Stimulated activated CD8-positive, alpha-beta memory T cell treated with anti-CD3 and anti-CD28 coated beads, Interleukin-15, amount 100 ng/mL, for 1 hour (primary cell): ENCODE measurements at regions not wholly inside any gene's neighbourhood (a gene's known extent, or its start where the extent isn't known, plus 50 kb on each side); places are given as distances from the start of the nearest gene placed in this dataset.

Source experiments
- DNase-seq: peaks from one replicate; pipeline ENCODE4 v3.0.0-alpha.2; 2020; ENCODE audit warnings: low read depth

DNA sequence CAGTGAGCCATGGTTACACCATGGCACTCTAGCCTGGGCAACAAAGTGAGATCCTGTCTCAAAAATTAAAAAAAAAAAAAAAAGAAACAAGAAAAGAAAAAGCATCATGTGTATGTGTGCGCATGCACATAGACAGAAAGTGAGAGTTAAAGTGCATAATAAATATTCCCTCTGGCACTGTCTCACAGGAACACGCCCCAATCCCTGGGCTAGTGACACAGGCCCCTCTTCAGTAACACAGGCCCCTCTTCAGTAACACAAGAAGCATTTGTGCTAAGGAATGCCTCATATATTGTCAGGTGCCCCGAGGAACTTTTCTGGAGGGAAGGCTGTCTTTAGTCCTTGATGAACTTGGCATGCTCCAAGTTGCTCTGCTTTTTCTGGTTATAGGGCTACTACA, 57.5 kb downstream of the RPL27A start:
- no peak for DNase-seq

DNA sequence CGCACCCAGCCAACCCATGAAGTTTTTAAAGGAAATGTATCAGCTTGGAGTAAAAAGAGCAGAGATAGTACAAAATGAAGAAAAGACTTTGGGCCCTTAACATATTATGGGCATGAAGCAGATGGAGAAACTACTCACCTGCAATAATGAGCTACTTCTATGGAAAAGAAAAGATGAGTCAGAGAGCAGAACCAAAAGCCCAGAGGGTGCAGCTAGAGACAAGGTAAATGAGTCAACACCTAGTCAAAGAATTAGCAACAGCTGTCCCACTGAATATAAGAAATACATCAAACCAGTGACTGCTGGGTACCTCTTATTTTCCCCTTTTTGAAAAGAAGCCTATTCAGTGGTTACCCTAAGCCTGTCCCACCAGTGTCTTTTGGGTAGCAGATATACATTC, 61.8 kb downstream of the RPL27A start:
- no peak for DNase-seq

DNA sequence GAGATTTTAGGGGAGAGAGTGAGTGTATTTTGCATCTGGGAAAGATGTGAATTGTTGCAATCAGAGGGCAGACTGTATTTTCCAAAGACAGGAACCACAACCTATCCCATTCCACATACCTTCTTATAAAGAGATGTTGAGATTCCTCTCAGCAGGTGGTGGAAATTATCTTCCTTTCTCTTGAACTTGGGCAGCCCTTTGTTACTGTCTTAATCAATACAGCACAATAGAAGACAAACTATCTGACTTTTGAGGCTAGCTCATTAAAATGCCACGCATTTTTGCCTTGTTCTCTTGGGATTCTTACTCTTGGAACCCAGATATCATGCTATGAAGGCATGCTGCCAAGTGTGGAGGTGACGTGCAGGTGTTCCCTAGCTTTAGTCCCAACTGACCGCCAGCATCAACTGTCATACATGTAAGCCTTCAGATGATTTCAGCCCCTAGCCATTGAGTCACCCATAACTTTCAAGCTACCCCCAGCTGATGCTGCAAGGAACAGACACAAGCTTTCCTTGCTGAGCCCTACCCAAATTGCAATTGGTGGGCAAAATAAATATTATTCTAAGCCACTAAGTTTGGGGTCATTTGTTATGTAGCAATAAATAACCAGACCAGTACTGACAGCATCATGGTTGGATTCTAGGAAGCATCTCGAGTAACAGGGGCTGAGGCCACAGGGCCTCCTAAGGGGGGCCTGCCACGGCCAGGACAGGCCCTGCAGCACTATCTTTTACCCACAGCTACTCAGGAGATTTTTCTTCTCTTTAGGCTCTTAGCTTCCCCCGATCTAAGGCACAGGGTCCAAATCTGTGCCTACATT, 63.0 kb downstream of the RPL27A start:
- DNase-seq = no peak

DNA sequence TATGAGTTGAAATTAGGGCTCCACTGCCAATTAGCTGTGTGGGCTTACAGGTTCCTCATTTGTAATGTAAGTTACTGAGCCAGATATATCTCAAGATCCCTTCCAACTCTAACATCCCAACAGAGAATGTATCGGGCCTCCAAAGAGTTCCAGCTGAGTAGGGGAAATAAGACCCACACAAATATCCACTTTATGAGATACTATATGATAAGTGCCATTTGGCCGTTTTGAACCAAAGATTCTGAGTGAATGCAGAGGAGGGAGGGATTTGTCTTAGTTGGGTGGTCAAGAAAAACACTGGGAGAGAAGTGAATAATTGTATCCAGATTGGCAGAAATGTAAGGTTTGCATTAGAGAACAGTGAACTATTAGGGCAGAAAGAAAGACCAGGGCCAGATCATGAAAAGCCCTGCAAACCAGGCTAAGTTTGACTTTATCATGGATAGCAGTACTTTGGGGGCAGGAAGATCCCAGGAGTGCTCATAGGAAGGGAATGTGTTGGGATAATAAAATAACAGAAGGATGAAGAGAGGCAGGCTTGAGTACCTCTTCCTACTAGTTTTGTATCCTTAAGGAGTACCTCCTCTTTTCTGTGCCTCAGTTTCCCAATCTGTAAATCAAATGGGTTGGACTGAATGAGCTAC, 63.9 kb downstream of the RPL27A start:
- DNase-seq = no peak

DNA sequence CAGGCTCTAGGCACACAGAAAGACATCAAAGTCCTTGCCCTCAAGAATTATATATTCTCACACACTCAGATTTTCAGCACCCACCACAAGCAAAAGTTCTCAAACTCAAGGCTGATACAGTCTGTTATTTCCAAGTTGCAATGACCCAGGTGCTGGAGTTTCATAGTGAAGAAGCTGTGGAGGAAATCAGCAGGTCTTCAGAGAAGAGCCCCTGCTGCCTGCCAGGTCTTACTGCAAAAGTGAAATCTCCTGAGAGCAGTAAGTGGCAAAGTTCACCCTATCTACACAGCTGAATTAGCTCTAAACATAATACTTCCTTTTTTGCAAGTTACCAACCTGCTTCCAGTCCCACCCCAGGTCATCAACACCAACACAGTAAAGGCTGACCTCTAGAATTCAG, 64.6 kb downstream of the RPL27A start:
- no peak for DNase-seq

DNA sequence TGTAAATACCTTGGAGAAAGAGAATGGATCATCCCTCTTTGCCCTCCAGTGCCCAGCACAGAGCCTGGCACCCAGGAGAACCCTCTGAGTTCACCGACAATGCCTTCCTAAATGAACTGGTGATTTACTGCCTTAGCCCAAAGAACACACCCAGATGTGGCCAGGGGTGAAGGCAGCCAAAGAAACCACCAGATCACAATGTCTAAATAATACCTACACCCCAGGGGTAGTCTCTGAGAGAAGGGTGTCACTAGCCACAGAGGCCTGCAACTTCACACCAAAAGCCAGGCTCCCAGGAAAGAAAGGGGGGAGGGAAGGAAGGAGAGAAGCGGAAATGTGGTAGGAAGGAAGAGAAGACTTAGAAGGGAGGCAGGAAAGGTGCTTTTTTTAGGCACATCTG, 65.7 kb downstream of the RPL27A start:
- no peak for DNase-seq

DNA sequence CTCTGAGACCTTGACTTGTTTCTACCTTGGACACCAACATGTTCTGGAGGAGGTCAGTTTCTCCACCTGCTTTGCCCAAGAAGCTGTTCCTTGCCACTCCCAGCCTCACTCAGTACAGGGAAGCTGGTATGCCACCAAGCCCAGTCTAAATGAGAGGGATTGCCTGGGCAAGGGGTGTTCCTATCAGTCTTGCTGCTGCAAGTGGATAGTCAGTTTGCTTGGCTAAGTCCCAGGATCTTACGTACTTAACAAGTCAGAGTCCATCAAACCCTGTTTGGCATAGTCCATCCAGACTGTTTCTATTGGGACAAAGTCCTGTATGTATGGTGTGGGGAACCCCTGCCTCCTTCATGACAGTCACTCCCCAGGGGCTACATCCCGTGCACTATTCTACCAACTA, 66.6 kb downstream of the RPL27A start:
- no peak for DNase-seq

DNA sequence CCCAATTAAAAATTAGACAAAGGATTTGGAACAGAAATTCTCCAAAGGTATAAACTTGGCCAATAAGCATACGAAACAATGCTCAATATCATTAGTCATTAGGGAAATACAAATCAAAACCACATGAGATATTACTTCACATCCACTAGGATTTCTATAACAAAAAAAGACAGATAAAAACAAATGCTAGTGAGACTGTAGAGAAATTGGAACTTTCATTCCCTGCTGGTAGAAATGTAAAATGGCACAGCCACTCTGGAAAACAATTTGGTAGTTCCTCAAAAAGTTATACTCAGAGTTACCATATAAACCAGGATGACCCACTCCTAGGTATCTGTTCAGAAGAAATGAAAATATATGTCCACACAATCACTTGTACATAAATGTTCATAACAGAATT, 71.6 kb downstream of the RPL27A start:
- no peak for DNase-seq

DNA sequence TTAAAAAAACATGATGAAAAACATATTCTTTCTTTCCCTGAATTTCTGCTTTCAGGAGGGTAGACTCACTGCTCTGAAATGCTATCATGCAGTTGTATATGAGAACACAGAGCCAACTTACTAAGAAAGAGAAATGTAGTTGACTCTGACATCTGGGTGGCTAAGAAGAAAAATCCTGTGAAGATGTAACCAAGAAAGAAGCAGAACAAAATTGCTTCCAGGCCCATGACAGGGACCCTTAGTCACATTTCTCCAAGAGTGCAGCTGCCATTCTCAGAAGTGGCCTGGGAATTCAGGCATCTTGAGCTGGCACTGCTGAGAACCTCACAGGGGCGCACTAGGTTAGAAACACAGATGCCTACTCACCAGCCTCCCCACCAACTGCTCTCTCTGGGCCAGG, 73.6 kb downstream of the RPL27A start:
- no peak for DNase-seq

DNA sequence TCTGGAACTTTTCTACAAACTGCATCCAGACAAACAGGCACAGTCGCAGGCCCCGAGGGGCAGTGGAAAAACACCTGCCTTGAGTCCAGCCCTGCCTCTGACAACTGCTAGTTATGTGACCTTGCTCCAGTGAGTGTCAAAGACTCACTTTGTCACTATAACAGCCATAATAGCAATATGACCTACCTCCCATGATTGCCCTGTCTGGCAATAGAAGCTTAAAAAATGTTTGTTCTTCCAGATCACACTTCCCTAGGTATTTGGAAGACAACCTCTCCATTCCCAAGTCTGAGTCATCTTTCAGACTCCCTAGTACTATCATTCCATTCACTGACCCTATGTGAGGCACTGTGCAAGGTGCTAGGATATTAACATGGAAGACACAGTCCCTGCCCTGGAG, 74.5 kb downstream of the RPL27A start:
- DNase-seq = no peak

DNA sequence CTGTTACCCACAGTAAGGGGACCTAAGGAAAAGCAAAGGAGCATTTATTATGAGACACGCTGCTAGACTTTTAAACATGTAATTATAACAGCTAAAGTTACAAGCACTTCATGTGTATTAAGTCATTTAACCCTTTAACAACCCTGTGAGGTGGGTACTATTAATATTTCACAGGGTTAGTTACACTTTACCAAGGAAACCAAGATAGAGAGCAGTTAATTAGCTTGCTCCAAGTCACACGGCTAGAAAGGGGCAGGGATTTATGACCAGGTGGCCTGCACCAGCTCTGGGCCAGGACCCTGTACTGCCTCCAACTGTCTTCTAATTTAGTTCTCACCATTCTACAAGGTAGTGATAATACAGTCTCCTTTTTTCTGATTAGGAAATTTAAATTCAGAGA, 74.9 kb downstream of the RPL27A start:
- DNase-seq = no peak

DNA sequence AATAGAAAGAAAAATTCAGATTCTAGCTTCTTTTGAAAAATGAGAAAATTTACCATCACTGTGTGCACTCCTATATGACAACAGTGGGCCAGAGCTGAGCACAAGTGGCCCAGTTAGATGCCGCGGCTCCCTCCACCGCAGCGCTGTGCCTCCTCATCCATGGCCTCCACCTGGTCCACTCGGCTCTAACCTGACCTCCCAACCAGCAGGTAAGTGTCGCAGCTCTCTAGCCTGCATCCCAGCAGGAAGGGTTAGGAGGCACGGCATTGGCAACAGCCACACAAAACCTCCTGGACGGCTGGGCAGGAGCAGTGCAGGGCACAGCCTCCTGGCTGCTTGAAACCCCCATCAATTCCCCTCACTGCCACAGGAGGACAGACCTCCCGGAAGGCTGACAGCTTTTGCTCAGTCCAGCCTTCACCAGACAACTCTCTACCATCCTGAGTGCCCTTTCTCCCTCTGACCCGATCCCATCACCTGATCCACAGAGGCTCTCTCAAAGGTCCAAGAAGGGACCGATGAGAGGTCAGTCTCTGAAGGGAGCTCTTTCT, 76.1 kb downstream of the RPL27A start:
- DNase-seq = no peak

DNA sequence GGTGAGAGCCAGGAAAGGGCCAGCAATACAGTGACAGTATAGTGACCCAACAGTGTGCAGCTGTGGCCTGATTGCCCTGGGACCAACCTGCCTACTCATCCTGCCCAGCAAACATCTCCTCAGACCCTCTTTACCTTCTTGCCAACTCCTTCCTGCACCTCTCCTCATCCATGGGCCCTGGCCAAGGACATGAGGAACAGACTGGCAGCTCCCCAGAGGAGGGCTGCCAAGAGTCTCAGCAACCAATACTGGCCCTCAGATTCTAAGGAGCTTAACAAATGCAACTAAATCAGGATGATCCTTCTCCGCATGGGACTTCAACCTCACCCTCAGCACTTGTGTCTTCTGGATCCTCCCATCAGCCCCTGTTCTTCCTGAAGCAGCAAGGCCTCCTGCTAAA, 77.0 kb downstream of the RPL27A start:
- DNase-seq = no peak

DNA sequence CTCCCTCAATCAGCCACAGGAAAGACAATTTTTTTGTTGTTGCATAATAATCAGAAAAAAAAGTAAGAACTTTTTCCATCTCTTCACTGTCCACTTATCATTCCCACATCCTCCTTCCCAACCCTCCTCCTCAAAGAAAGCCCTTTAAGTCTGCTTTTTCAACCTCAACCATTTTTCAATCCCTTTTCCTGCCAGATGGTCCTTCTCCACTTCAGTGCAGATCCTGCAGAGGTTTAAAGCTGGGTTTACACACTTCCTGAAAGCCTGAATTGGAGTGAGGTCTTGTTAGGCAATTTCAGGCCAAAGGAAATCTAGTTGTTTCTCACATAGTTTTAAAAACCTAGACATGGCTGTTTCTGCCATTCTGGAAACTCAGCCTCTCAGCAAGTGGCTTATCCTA, 78.3 kb downstream of the RPL27A start:
- no peak for DNase-seq

DNA sequence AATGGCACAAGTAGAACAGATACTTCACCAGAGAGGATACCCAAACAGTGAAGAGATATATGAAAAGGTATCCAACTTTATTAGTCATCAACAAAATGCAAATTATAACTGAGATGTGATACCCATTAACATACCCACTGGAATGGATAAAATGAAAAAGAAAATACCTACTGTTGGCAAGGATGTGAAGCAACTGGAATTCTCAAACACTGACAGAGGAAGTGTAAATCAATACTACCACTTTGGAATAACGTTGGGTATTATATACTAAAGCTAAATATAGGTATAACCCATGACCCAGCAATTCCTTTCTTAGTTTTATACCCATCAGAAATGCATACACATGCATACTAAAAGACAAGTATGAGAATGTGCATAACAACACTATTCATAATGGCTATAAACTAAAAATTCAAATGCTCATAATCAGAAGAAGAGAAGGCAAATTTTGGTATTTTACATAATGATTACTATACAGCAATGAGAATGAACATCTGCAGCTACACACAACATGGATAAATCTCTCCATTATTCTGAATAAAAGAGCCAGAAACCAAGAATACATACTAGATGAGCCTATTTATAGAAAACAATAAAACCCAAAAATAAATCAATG, 80.6 kb downstream of the RPL27A start:
- DNase-seq = no peak

DNA sequence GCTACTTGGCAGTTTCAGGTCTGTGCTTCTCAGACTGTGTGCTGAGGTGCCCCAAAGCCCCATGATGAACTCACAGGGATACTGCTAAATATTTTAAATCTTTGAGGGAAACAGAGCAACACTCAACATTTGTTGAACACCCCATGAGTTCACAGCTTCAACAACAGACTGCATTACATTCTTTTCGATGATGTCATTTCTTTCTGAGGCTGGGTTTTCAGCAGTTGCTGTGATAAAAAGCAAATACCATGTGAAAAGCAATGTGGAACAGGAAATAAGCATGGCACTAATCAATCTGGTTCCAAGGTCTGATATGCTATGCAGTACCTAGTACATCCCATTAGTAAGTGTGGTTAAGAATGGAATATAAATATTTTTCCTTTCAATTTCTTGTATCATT, 82.7 kb downstream of the RPL27A start:
- DNase-seq = no peak

DNA sequence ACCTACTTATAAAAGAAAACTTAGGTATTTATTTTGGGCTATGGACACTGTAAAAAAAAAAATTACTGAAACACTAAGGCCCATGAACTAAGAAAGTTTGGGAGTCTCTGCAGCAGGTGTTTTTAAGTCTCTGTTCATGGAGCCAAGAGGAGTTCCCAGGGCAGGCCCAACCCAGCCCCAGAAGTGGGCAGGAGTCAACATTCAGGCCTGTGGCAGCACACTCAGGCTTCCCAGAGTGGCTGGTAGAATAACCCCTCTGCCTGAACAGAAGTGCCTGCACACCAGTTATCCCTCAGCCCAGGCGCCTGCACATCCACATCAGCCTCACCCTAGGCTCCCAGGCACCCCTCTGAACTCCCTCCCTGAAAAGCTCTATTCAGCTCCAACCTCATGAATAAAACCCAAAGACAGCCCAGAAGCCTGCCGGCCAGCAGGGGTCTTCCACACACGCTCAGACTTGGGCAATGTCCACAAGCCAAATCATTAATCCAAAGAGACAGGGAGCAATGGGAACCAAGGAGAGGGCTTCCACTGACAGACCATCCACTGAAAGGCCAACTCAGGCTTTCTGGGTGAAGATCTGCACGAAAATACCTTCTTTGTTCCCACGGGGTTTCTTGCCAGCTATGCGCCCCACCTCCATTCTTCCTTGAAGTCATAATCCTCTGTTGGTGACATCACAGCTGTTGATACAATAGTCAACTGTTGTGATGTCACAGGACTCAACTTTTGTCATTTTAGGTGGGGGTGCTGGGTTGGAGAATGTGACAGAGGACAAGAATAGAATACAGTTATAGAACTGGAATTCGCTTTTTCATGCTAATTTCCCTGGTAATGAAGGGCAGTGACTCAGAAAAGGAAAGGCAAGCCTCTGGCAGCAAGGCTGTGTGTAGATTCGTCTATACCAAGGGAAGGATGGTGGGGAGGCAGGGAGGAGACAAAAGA, 83.7 kb downstream of the RPL27A start:
- DNase-seq = no peak

DNA sequence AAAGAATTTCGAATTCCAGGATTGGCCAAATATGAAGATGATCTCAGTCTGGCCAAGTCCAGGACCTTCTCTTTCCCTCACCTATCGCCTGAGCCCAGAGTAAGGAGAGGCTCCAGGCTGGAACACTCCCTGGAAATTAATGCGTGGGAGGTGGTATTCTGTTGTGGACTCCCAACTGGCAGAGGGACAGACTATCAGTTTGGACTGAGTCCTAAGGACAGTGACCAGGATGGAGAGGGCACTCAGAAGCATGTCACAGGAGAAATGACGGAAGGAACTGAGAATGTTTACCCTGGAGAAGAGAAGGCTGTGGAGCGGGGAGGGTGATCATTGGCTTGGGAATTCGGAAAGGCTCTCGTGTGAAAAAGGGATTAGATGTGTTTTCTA, 84.4 kb downstream of the RPL27A start:
- no peak for DNase-seq

DNA sequence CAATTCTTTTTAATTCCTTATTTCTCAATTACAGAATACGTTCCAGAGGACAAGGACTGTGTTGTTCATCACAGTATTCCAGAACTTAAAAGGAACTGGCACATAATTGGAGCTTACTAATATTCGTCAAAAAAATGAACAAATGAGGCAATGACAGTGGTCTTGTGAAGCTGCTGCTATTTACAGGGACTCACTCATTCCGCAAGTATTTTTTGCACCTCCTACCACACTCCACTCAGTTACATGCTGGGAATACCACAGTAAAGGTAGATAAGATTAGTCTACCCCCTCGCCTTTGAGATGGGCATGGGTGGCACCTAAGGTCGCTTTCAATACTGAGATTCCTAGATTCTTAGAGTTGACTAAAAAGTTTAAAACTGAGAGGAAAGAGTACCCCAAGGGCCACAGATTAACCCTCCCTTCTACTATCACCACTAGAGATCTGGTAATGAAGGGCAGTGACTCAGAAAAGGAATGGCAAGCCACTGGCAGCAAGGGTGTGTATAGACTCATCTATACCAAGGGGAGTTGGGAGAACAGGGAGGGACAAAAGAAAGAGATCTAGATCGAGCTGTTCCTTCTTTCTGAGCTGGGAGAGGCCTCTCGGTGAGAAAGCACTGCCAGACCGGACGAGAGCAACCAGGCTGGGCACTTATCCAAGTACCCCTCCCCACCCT, 85.0 kb downstream of the RPL27A start:
- no peak for DNase-seq

DNA sequence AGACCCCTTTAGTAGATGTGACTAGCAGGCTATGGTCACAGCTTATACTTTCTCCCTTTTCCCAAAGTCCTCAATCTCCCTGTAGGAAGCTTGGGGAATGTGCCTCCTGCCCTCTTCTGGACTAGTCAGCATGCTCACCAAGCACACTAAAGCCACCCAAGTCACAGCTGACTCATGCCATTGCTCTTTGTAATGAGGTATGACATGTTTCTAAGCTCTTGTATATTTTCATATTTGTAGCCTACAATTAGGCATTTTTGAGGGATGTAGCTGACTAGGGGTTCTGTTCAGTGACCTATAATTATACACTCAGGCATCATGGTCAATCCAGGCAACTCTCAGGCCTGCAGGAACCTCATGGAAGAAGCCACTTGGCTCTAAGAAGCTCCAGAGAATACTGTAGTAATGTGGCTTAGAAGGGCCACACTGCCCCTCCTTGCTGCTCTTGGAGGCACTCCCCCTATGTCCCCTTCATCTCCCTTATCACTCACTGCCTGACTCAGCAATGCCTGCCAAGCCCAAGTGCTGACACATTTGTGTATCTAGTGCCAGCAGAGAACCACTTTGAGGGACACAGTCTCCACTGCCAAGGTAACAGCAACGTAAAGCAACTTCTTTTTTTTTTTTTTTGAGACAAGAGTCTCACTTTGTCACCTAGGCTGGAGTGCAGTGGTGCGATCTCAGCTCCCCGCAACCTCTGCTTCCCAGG, 86.2 kb downstream of the RPL27A start:
- DNase-seq = no peak
